Activated CD8-positive, alpha-beta memory T cell treated with anti-CD3 and anti-CD28 coated beads for 36 hours (primary cell): ENCODE measurements at regions not wholly inside any gene's neighbourhood (a gene's known extent, or its start where the extent isn't known, plus 50 kb on each side); places are given as distances from the start of the nearest gene placed in this dataset.

Experiments
- CTCF ChIA-PET: fragments of 350-600 bp; sonication (Branson Sonifier 250); formaldehyde crosslinking; loops from one replicate; lab custom pipeline; 2021; ENCODE audit warnings: antibody characterized with exemption; lab: Charles Lee
- POLR2A ChIA-PET: fragments of 350-600 bp; sonication (Branson Sonifier 250); formaldehyde crosslinking; loops from one replicate; lab custom pipeline; 2021; ENCODE audit warnings: antibody characterized with exemption; lab: Charles Lee

DNA sequence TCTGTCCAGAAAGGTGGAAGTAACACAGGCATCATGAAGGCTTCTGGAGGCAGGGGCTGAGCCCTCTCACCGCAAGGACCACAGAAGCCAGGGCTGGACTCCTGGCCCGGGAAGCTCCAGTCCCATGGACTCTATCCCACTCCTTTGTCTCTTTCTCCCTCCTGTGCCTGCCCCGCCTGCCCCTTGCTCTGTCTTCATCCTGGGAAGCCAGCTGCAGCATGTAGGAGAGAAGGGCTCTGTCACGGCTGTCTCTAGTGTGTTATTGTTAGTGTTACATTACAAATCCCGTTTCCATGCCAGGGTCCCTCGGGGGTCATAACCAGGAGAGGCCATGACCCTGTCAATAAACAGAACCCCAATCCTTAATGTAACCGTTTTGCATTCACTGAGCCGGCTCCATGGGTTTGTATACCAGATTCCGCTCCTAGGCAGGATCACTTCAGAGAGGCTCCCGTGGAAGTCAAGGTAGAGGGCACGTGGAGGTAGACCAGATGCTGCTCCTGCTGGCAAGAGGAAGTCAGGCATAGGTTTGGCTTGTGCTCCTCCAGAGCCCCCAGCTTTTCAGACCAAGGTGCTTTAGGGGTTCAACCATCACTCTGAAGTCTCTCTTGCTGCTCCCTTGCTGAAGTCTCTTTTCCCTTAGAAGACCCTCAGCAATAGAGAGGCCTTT is 293.2 kb downstream of the ETS1 start:
- ChIA-PET POLR2A (no interaction called here), CTCF (interaction anchor here (1.5 kb wide), 1 partner anchor 9 kb away, joined by 4 read pairs; no protein-coding TSS in a partner anchor)

GRCh38 chr11:128291835-128292234 is 295.5 kb downstream of the ETS1 start:
- ChIA-PET POLR2A (interaction anchor here (0.6 to 1.5 kb wide), 3 partner anchors 30 to 229 kb away, joined by 3 to 8 read pairs (median 3); no protein-coding TSS in a partner anchor), CTCF (interaction anchor here (1.6 to 3.5 kb wide), 3 partner anchors 7 to 341 kb away, joined by 5 to 9 read pairs (median 7); no protein-coding TSS in a partner anchor)

DNA sequence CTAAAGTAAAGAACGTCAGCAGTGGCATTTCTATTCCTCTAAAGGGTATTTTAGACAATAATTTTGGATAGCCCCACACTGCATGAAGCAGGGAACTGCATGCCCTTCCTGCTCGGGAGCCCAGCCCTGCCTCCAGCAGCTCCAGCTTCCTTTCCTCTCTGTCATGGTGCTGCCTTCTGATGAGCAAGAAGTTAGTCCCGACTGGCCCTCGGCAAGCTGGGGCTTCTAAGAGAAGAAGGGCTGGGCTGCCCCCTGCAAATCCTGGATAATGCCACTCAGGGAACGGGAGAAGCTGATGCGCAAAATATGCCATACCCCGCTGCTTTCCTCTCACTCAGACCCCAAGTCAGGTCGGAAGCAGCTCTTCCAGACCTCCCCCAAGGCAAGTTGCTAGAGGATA is 296.4 kb downstream of the ETS1 start:
- POLR2A ChIA-PET = interaction anchor here (0.5 to 3.2 kb wide), 14 partner anchors 8 to 337 kb away, joined by 3 to 35 read pairs (median 5); no protein-coding TSS in a partner anchor

DNA sequence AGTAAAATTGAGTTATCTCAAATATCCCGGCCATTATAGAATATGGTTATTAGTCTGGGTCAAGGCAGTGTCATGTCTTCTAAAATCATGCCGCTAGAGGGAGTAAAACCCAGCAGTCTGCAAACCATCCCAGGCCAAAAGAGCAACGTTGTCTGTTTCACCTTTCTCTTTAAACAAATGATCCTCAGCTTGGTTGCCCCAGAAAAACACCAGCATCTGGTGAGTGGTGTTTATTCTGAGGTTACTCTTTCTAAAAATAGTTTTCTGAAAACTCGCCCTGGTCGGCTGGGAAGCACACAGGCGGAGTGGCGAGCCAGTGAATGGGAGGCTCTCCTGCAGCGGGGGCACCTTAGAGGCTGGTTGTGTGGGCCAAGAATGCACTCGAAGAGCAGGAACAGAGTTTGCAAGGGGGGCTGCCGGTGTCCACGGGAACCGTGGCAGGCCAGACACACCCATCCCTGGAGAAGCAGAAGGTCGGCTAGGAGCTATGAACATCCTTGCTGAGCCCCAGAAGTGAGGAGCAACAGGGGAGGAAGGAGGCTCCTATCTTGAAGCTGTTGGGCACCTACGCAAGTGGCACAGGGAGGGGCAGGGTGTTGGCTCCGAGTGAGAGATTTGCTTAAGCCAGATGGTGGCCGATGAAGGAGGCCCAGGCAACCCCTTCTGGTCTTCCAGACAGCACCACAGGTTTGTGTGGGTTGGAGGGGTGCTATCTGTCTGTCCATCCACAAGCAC is 297.1 kb downstream of the ETS1 start:
- POLR2A ChIA-PET = interaction anchor here (0.5 to 3.2 kb wide), 18 partner anchors 8 to 341 kb away, joined by 3 to 35 read pairs (median 5); no protein-coding TSS in a partner anchor
- CTCF ChIA-PET = interaction anchor here (0.6 to 4.9 kb wide), 32 partner anchors 8 to 541 kb away, joined by 3 to 32 read pairs (median 4); no protein-coding TSS in a partner anchor

More for the DNA sequence above, 296.4 kb downstream of the ETS1 start:
- CTCF ChIA-PET = interaction anchor here (0.9 to 4.9 kb wide), 22 partner anchors 8 to 422 kb away, joined by 3 to 32 read pairs (median 5); no protein-coding TSS in a partner anchor

GRCh38 chr11:128289048-128289447 is 298.3 kb downstream of the ETS1 start:
- ChIA-PET CTCF (interaction anchor here (0.6 to 4.9 kb wide), 14 partner anchors 29 to 1460 kb away, joined by 3 to 32 read pairs (median 6); no protein-coding TSS in a partner anchor), POLR2A (interaction anchor here (0.5 to 3.2 kb wide), 20 partner anchors 21 to 960 kb away, joined by 3 to 35 read pairs (median 4); no protein-coding TSS in a partner anchor)

- CTCF ChIA-PET = interaction anchor here (0.8 to 4.9 kb wide), 8 partner anchors 30 to 343 kb away, joined by 3 to 32 read pairs (median 5); no protein-coding TSS in a partner anchor
- POLR2A ChIA-PET = interaction anchor here (1.4 to 3.2 kb wide), 2 partner anchors 35 to 235 kb away, joined by 6 to 35 read pairs; no protein-coding TSS in a partner anchor
These were observed 299.0 kb downstream of the ETS1 start for GRCh38 chr11:128288368-128288767.

DNA sequence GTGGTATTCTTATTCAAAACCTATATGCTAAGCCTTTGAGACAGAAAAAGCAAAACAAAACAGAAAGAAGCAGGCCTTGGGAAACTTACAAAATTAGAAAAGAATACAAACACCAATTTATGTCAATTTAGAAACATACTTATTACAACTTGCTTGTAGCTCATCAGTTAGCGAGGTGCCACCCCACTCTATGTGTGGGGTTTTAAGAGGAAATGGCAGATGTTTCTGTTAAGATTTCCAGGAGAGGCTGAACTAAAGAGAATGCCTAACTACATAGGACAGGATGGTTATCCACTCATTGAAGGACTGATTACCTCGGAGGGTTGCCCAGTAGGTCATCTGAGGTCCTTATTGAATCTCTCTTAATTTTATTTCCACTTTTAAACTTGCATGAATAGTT is 302.0 kb downstream of the ETS1 start:
- ChIA-PET CTCF (interaction anchor here (1.0 to 1.9 kb wide), 2 partner anchors 47 to 113 kb away, joined by 4 to 7 read pairs; no protein-coding TSS in a partner anchor), POLR2A (no interaction called here)

DNA sequence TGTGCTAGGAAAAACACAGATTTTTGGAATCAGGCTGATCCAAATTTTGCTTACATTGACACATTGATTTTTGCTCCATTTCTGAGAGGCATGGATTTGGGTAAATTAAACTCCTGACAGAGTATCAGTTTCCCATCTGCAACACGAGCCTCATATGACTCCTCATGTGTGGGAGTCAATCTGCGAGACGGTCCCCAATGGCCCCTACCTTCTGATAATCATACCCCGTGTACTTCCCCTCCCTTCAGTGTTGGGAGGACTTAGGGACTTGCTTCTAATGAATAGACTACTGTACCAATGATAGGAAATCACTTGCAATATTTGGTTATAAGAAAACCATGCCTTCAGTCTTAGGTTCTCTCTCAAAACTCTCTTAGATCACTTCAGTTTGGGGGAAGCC is 302.7 kb downstream of the ETS1 start:
- CTCF ChIA-PET = interaction anchor here (1.0 to 1.9 kb wide), 2 partner anchors 47 to 112 kb away, joined by 4 to 7 read pairs; no protein-coding TSS in a partner anchor
- POLR2A ChIA-PET = no interaction called here

- ChIA-PET POLR2A (no interaction called here), CTCF (interaction anchor here (0.8 to 2.0 kb wide), 2 partner anchors 111 to 349 kb away, joined by 3 to 6 read pairs; no protein-coding TSS in a partner anchor)
These were observed 303.9 kb downstream of the ETS1 start for GRCh38 chr11:128283451-128283850.

GRCh38 chr11:128282053-128282452 is 305.3 kb downstream of the ETS1 start:
- ChIA-PET CTCF (interaction anchor here (1.2 to 2.0 kb wide), 2 partner anchors 114 to 350 kb away, joined by 3 to 6 read pairs; no protein-coding TSS in a partner anchor), POLR2A (no interaction called here)

DNA sequence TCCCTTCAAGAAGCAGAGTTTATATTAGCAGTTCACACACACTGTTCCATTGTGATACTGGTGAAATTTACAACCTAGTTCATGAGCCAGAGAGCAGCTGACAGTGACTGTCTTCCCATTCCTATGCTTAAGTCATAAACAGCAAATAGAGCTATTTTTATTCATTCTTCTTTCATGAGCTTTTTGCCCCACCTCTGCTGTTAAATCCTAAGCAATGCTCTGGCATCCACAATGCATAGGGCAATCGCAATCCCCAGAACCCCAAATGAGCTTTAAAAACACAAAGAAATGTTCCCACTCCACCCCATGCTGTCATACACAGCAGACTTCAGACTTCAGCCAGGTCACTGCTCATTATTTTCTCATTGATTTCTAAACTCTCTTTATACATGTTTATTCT is 307.5 kb downstream of the ETS1 start:
- CTCF ChIA-PET = interaction anchor here (2.6 kb wide), 1 partner anchor 108 kb away, joined by 7 read pairs; no protein-coding TSS in a partner anchor
- POLR2A ChIA-PET = no interaction called here

- ChIA-PET CTCF (no interaction called here), POLR2A (no interaction called here)
These were observed 313.6 kb downstream of the ETS1 start for GRCh38 chr11:128273736-128274135.

GRCh38 chr11:128271401-128271800 is 316.0 kb downstream of the ETS1 start:
- POLR2A ChIA-PET = no interaction called here
- CTCF ChIA-PET = no interaction called here

- POLR2A ChIA-PET = no interaction called here
- CTCF ChIA-PET = no interaction called here
These were observed 317.9 kb downstream of the ETS1 start for GRCh38 chr11:128269466-128269865.

- ChIA-PET POLR2A (no interaction called here), CTCF (no interaction called here)
These were observed 320.5 kb downstream of the ETS1 start for GRCh38 chr11:128266893-128267292.

DNA sequence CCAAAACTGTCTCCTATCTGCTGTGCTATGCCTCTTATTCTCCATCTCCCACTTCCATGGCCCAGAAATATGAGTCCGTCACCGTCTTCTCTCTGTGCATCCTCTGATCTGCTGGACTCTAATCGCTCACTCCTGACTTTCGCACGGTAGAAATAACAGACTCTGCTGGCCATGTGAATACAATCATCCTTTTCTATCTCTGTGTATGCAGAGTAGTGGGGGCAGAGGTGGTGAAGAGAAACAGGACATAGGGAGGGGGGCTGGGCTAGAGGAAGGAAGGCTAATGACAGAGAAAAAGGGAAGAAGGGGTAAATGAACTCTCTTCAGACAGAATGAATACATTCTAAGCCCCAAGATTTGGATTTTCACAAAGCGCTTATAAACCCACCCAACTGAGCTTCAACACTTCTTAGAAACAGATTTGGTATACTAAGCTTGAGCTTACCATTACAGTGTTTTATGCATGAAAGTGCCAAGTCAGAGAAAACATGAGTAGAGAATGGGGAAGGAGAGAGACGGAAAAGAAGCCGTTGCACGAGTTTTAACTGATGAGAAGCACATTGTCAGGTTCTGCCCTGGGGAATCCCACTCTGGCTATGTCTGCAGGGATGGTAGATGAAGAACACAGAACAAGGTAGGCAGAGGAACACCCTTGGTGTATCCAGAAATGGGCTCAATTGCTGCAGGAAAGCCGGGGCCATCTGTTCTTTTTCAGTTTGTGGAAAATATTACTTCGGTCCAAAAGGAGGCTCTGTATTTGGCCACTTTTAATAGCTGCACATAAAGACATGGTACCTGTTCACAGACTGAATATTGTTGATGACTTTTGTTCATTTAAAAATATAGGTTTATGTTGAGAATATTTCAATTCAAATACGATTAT is 324.7 kb downstream of the ETS1 start:
- POLR2A ChIA-PET = no interaction called here
- CTCF ChIA-PET = no interaction called here

DNA sequence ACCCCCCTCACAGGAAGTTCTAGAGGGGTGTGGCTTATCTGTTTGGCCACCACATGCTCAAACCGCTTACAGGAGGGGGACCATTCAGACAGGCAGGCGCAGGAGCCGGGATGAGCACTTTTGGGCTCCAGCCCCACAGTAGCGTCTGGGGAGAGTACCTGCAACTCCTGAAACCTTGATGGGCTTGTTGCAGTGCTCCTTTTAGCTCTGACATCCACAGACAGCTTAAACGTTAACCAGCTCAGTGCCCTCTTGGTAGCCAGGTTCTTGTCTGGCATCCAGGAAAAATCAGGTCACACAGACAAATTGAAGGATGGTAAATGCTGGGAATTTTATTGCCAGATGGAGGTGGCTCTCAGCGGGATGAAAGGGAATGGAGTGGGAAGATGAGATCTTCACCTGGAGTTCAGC is 326.3 kb downstream of the ETS1 start:
- ChIA-PET CTCF (no interaction called here), POLR2A (no interaction called here)

GRCh38 chr11:128260398-128260797 is 327.0 kb downstream of the ETS1 start:
- CTCF ChIA-PET = interaction anchor here (1.5 kb wide), 1 partner anchor 12 kb away, joined by 3 read pairs; no protein-coding TSS in a partner anchor
- POLR2A ChIA-PET = no interaction called here
